Gastroesophageal sphincter (tissue), 3 donors: ENCODE measurements at regions not wholly inside any gene's neighbourhood (a gene's known extent, or its start where the extent isn't known, plus 50 kb on each side); places are given as distances from the start of the nearest gene placed in this dataset.

Source experiments
- EP300 ChIP-seq: sonication (generic); formaldehyde crosslinking; IDR thresholded peaks from one replicate; pipeline ENCODE4 v1.6.1; 2017; ENCODE audit warnings: antibody characterized with exemption, mild to moderate bottlenecking
- POLR2A ChIP-seq, 2 donors: fragments of 450-650 bp; IDR thresholded peaks; one replicate each; pipeline ENCODE4 v1.6.1; 2017; ENCODE audit warnings: antibody characterized with exemption in 2 of 2, mild to moderate bottlenecking in 2 of 2, moderate library complexity in 1 of 2
- TF ChIP-seq, protein P1 (sequence below), 4 experiments: fragments of 200-600 bp in 2 of 4; fragments of 450-650 bp in 2 of 4; sonication (generic) in 1 of 4; IDR thresholded peaks; one replicate each; pipeline ENCODE4 v1.5.1; 2017 to 2019; ENCODE audit warnings: antibody characterized with exemption in 4 of 4, mild to moderate bottlenecking in 2 of 4, moderate library complexity in 2 of 4

DNA sequence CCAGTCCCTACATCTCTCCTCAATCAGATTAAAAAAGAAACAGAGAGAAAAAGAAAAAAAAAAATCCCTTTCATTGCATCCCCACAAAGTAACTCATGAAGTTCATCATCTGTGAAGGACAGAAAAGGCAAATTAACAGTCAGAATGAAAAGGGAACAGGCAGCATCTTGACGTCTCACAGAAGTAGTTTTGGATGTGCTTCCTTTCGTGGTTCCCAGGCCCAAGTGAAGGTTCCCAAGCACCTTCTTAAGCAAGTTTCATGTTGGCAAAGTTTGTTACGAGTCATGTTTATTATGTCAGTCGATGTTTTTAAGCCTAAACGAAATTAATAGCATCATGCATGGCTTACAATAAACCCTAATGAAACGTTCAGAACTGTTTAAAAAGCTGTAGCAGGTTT lies 475.2 kb downstream of the SETD4 start:
- TF ChIP-seq, protein P1, sequence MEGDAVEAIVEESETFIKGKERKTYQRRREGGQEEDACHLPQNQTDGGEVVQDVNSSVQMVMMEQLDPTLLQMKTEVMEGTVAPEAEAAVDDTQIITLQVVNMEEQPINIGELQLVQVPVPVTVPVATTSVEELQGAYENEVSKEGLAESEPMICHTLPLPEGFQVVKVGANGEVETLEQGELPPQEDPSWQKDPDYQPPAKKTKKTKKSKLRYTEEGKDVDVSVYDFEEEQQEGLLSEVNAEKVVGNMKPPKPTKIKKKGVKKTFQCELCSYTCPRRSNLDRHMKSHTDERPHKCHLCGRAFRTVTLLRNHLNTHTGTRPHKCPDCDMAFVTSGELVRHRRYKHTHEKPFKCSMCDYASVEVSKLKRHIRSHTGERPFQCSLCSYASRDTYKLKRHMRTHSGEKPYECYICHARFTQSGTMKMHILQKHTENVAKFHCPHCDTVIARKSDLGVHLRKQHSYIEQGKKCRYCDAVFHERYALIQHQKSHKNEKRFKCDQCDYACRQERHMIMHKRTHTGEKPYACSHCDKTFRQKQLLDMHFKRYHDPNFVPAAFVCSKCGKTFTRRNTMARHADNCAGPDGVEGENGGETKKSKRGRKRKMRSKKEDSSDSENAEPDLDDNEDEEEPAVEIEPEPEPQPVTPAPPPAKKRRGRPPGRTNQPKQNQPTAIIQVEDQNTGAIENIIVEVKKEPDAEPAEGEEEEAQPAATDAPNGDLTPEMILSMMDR (IDR thresholded peaks at IDR 0.05), result no peak
- TF ChIP-seq POLR2A (IDR thresholded peaks at IDR 0.05) (no peak), EP300 (no peak)
